ENCODE measurements at regions not wholly inside any gene's neighbourhood (a gene's known extent, or its start where the extent isn't known, plus 50 kb on each side); places are given as distances from the start of the nearest gene placed in this dataset.
"Not testable (repeated sequence)": the region's sequence is repeated elsewhere in the genome, so short reads cannot be mapped to it uniquely, and the experiment has no call there.

DNA sequence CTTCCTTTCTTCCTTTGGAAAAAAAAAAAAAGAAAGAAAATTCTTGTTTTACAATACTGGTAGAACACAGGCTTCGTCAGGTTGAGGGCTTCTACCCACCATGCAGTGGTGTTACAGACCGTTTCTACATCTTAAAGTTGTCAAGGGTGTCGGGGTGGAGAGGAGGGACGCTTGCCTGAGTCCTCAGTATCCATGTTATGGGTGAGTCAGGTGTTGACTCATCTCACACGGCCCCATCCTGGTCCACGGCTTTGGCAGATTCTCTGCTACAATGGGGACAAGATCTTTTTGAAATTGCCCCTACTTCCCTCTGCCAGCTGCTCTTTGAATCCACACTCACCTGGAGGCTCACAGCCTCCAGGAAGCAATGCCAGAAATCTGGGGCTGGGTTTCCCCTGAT, 310.3 kb upstream of the ZFP42 start:
- in situ Hi-C loops (cut with HindIII; ENCODE audit: low pct_unique_long_range_greater_than_20kb, low sequenced_read_pairs): no loop called here
- TF ChIP-seq JUND (IDR thresholded peaks at IDR 0.05; ENCODE audit: low read depth): no peak
- DNase-seq (ENCODE audit: low read depth in 1 of 2, low spot score in 1 of 2): no peak

DNA sequence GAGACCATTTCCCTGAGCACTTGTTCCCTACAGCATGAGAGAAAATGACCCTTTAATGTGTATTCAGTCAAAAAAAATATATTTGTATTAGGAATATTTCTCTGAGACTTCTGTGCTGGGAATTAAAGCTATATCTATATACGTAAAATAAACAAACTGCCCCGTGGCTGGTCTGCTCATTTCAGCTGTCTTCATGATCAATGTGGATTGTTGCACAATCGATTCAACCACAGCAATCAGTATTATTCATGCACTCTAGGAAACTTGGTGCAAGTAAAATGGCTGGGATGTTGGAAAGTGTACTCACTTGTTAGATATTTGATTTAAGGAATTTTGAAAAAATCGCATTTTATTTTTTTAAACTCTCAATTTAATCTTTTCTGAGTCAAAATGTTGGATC, 307.9 kb upstream of the ZFP42 start:
- TF ChIP-seq JUND (IDR thresholded peaks at IDR 0.05; ENCODE audit: low read depth): no peak
- in situ Hi-C loops (cut with HindIII; ENCODE audit: low pct_unique_long_range_greater_than_20kb, low sequenced_read_pairs): no loop called here
- DNase-seq (ENCODE audit: low read depth in 1 of 2, low spot score in 1 of 2): no peak

DNA sequence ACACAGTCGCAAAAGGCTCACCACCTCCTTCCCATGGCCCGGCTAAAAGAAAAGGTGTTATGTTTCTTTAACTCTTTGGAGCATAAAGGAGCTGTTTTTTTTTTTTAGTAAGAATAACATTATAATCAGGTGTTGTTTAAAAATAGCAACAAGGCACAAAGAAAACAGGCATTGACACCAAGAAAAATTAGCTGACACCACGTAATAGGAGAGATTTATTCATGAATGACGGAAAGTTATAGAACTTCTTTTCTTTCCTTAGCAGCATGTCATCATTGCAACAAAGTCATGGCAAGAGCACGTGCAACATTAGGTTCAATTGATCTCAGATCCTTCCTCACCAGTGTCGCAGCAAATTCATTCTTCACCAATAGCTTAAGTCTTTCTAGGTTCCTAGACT, 302.9 kb upstream of the ZFP42 start:
- in situ Hi-C loops (cut with HindIII; ENCODE audit: low pct_unique_long_range_greater_than_20kb, low sequenced_read_pairs): no loop called here
- TF ChIP-seq JUND (IDR thresholded peaks at IDR 0.05; ENCODE audit: low read depth): no peak
- DNase-seq (ENCODE audit: low read depth in 1 of 2, low spot score in 1 of 2): no peak

DNA sequence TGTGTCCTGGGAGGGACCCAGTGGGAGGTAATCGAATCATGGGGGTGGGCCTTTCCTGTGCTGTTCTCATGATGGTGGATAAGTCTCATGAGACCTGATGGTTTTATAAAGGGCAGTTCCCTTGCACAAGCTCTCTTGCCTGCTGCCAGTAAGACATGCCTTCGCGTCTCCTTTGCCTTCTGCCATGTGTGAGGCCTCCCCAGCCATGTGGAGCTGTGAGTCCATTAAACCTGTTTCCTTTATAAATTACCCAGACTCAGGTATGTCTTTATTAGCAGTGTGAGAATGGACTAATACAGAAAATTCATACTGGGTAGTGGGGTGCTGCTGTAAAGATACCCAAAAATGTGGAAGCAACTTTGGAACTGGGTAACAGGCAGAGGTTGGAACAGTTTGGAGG, 300.0 kb upstream of the ZFP42 start:
- DNase-seq (ENCODE audit: low read depth in 1 of 2, low spot score in 1 of 2); in situ Hi-C loops (cut with HindIII; ENCODE audit: low pct_unique_long_range_greater_than_20kb, low sequenced_read_pairs): not testable (repeated sequence)

DNA sequence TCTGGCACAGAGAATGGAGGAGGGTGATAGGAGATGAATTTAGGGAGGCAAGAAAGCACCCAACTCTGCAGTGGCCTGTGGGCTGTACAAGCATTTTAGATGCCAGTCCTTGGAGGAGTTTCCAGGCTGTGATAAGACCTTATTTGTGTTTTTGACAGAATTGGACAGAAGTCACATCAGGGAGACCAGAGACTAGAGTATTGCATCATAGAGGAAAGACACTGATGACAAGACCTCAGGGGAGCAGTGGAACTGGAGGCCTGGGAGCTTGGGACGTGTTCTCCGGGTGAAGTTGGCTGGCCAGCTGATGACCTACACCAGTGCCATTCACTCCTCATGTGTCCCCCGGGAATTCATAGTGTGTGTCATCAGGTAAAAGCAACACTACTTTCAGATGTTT, 284.0 kb upstream of the ZFP42 start:
- in situ Hi-C loops (cut with HindIII; ENCODE audit: low pct_unique_long_range_greater_than_20kb, low sequenced_read_pairs): no loop called here
- no peak for TF ChIP-seq JUND (IDR thresholded peaks at IDR 0.05; ENCODE audit: low read depth)
- no peak for DNase-seq (ENCODE audit: low read depth in 1 of 2, low spot score in 1 of 2)

DNA sequence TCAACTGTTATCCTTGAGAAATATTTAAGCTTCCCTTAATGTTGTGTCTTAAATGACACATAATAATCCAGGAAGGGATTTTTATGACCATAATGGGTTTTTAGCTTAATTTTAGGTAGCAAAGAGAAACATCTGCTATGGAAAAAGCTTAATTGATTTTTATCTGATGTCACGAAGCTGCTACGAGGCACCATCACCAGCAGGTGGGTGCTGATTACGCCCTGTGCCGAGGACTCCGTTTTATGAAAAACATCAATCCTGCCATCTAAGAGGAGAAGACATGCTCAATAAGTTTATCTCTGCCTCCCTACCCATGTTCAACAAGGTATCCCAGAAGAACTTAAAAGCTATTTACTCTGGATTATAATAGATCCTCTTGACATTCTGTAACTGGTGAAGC, 280.6 kb upstream of the ZFP42 start:
- TF ChIP-seq JUND (IDR thresholded peaks at IDR 0.05; ENCODE audit: low read depth): no peak
- in situ Hi-C loops (cut with HindIII; ENCODE audit: low pct_unique_long_range_greater_than_20kb, low sequenced_read_pairs): no loop called here
- DNase-seq (ENCODE audit: low read depth in 1 of 2, low spot score in 1 of 2): no peak

DNA sequence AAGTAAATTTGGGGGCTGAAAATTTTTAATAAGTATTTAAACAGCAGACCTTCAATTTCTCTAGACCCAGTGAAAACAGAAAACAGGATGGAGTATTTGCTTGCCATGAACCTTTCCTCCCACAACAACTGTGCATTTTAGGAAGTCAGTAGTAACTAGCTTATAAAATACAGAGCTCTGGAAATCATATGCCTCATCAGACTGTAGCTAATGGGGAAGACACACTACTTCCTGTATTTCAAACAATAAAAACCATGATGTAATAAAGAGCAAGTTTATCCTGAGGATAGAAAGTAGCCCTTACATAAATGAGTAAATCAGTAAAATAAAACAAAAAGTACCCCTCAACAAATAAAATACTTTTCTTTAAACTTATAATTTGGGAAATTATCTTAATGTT, 280.1 kb upstream of the ZFP42 start:
- in situ Hi-C loops (cut with HindIII; ENCODE audit: low pct_unique_long_range_greater_than_20kb, low sequenced_read_pairs): no loop called here
- DNase-seq (ENCODE audit: low read depth in 1 of 2, low spot score in 1 of 2): no peak
- no peak for TF ChIP-seq JUND (IDR thresholded peaks at IDR 0.05; ENCODE audit: low read depth)

DNA sequence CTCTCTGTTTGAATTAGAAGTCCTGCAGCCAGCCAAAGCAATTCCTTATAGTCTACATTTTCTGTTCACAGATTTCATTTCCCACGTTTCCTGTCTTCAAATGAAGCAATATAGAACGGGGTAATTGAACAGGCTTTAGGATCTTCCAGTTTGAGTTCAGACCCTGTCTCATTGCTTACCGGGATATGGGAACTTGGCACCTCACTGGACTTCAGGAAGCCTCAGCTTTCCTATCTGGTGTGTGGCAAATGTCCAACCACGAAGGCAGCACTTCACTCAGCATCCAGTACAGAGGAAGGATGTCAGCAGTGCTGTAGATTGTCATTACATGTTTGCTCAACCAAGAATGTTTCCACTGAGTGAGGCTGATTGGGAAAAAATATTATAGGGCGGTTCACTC, 271.1 kb upstream of the ZFP42 start:
- no peak for DNase-seq (ENCODE audit: low read depth in 1 of 2, low spot score in 1 of 2)
- in situ Hi-C loops (cut with HindIII; ENCODE audit: low pct_unique_long_range_greater_than_20kb, low sequenced_read_pairs): no loop called here
- no peak for TF ChIP-seq JUND (IDR thresholded peaks at IDR 0.05; ENCODE audit: low read depth)

DNA sequence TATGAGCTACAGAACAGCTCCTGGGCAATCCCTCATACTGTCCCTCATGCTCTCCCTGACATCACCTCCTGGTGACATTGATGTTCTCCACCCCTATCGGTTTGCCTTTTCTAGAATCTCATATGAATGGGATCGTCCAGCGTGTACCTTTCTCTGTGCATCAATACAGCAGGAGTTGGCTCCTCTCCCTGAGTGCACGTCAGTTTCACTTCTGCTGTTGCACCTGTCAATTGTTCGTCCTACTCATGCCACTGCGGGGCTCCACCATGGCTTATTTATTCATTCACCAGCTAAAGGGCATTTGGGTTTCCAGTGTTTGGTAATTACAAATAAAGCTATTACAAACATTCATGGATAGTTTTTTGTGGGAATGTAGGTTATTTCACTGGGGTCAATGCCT, 269.1 kb upstream of the ZFP42 start:
- in situ Hi-C loops (cut with HindIII; ENCODE audit: low pct_unique_long_range_greater_than_20kb, low sequenced_read_pairs): no loop called here
- TF ChIP-seq JUND (IDR thresholded peaks at IDR 0.05; ENCODE audit: low read depth): no peak
- no peak for DNase-seq (ENCODE audit: low read depth in 1 of 2, low spot score in 1 of 2)

DNA sequence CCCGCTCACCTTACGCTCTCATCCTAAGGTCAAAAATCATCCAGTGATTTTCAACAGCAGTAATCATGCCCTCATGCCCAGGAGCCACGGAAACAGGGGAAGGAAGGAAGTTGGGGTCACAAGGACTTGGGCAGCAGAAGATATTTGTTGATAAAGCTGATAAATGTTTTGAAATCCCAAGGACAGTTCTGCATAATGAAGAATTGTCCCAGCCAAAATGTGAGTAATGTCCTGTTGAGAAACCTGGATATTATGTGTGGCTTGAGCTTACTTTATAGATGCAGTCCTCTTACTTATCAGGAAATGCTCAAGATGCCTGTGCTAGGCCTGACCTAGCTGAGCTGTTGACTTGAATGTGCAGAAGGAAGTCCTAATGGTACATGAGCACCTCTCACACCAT, 263.0 kb upstream of the ZFP42 start:
- TF ChIP-seq JUND (IDR thresholded peaks at IDR 0.05; ENCODE audit: low read depth): no peak
- no peak for DNase-seq (ENCODE audit: low read depth in 1 of 2, low spot score in 1 of 2)
- in situ Hi-C loops (cut with HindIII; ENCODE audit: low pct_unique_long_range_greater_than_20kb, low sequenced_read_pairs): no loop called here

DNA sequence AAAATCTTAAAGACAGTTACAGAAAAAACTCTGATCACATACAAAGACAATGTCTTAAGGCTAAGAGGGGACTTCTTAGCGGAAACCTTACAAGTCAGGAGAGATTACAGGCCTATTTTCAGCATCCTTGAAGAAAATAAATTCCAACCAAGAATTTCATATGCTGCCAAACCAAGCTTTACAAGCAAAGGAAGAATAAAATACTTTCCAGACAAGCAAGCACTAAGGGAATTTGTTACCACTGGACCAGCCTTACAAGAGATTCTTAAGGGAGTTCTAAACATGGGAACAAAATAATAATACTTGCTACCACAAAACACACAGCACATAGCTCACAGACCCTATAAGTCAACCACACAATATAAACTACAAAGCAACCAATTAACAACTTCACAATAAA, 255.8 kb upstream of the ZFP42 start:
- TF ChIP-seq JUND (IDR thresholded peaks at IDR 0.05; ENCODE audit: low read depth): no peak
- no peak for DNase-seq (ENCODE audit: low read depth in 1 of 2, low spot score in 1 of 2)
- in situ Hi-C loops (cut with HindIII; ENCODE audit: low pct_unique_long_range_greater_than_20kb, low sequenced_read_pairs): no loop called here

DNA sequence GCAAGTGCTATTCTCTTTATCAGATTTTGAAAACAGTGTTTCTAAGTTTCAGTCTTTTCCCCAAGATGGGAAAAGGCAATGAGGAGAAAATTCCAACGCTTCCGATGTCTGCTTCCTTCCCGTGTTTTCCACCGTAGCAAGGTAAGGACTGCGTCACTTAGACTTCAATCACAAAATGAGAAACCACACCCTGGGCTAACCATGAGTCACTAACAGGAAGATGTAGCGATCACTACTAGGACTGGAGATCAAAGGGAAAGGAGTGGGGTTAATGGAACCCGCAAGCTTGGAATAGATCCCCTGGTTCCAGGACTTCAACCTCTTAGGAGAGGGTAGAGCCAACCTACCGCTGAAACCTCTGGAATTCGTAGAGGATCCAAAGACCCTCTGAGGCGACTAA, 250.7 kb upstream of the ZFP42 start:
- no peak for TF ChIP-seq JUND (IDR thresholded peaks at IDR 0.05; ENCODE audit: low read depth)
- no peak for DNase-seq (ENCODE audit: low read depth in 1 of 2, low spot score in 1 of 2)
- in situ Hi-C loops (cut with HindIII; ENCODE audit: low pct_unique_long_range_greater_than_20kb, low sequenced_read_pairs): no loop called here

DNA sequence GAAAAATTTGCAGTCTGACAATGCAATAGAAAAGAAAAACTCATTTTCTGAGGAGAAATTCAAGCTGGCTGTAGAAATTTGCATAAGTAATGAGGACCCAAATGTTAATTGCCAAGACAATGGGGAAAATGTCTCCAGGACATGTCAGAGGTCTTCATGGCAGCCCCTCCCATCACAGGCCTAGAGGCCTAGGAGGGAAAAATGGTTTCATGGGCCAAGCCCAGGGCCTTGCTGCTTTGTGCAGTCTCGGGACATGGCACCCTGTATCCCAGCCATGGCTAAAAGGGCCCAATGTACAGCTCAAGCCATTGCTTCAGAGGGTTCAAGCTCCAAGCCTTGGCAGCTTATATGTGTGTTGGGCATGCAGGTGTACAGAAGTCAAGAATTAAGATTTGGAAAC, 244.9 kb upstream of the ZFP42 start:
- DNase-seq (ENCODE audit: low read depth in 1 of 2, low spot score in 1 of 2); in situ Hi-C loops (cut with HindIII; ENCODE audit: low pct_unique_long_range_greater_than_20kb, low sequenced_read_pairs): not testable (repeated sequence)

DNA sequence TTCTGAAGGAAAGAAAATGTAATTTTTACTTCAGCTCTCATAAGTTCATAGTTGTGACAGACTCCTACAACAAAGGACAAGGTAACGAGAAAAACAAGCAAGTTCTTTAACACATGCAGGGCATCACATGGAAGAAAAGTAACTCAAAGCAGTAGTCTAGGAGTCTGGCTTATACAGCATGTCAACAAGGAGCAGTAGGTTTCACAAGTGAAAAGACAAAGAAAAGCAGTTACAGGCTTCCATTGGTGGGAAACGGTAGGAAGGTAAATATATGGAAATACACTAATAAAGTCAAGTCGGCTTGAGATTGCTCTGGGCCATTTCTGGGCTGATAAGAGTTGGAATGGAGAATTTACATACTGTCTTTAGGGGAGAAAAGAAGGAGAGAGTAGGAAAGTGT, 228.4 kb upstream of the ZFP42 start:
- in situ Hi-C loops (cut with HindIII; ENCODE audit: low pct_unique_long_range_greater_than_20kb, low sequenced_read_pairs): no loop called here
- TF ChIP-seq JUND (IDR thresholded peaks at IDR 0.05; ENCODE audit: low read depth): no peak
- peak in 1 of 2 experiments; percentile 20 for DNase-seq (ENCODE audit: low read depth in 1 of 2, low spot score in 1 of 2)

DNA sequence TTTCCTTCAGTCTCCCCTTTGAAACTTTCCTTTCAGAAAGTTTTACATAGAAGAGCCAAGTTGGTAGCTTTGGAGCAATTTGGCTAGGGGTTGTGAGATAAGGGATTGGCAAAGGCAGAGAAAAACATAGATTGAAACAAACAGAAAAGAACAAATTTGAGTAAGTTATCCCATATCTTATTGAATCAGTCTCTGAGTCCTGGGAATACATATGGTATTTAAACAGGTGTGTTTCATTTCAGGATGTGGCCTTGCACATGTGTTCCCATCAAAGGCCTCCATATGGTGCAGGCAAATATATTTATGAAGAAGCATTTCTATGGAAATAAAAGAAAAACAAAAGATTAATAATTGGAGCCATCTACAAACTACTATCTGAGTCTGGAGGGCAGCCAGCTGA, 227.9 kb upstream of the ZFP42 start:
- TF ChIP-seq JUND (IDR thresholded peaks at IDR 0.05; ENCODE audit: low read depth): no peak
- no peak for DNase-seq (ENCODE audit: low read depth in 1 of 2, low spot score in 1 of 2)
- in situ Hi-C loops (cut with HindIII; ENCODE audit: low pct_unique_long_range_greater_than_20kb, low sequenced_read_pairs): no loop called here
